ENCODE measurements at regions not wholly inside any gene's neighbourhood (a gene's known extent, or its start where the extent isn't known, plus 50 kb on each side); places are given as distances from the start of the nearest gene placed in this dataset.

DNA sequence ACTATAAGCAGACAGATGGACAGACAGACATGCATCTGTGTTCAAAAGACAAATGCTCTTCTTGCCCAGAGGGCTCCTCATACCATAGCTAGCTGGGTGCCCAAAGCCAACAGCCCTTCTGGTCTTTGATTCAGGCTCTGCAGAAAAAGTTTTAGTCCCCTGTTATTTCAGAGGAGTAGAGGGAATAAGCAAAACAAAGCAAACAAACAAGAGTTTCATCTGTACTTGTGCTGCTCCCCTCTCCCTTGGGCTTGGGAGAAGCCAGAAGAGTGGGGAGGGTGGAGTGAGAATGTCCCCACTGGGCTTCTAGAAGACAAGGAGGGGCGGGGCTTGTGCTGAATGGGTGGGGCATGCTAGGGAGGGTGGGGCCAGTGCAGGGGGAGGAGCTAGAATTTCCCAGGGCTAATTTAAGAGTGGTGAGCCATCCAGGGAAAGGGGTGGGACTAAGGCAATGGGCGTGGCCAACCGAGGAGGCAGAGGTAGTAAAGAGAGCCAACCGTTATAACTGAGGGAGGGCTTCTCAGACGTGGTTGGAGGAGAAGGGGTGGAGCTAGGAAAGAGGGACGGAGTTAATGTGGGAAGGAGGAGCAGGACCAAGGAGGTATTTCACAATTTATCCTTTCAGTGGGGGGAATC lies 101.2 kb upstream of the MGMT start:
- DNase-seq (ENCODE audit: low read depth, low spot score): no peak
- TF ChIP-seq, protein P1, sequence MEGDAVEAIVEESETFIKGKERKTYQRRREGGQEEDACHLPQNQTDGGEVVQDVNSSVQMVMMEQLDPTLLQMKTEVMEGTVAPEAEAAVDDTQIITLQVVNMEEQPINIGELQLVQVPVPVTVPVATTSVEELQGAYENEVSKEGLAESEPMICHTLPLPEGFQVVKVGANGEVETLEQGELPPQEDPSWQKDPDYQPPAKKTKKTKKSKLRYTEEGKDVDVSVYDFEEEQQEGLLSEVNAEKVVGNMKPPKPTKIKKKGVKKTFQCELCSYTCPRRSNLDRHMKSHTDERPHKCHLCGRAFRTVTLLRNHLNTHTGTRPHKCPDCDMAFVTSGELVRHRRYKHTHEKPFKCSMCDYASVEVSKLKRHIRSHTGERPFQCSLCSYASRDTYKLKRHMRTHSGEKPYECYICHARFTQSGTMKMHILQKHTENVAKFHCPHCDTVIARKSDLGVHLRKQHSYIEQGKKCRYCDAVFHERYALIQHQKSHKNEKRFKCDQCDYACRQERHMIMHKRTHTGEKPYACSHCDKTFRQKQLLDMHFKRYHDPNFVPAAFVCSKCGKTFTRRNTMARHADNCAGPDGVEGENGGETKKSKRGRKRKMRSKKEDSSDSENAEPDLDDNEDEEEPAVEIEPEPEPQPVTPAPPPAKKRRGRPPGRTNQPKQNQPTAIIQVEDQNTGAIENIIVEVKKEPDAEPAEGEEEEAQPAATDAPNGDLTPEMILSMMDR (IDR thresholded peaks at IDR 0.05; ENCODE audit: low read depth, low read length): no peak
- Histone ChIP-seq H3K27ac (ENCODE audit: low read depth, low read length) (no peak overlapping the region), H3K4me3 (ENCODE audit: low read depth, low read length) (no peak overlapping the region), H3K27me3 (ENCODE audit: control insufficient read depth, insufficient read depth, low read length) (no peaks in the 10 kb centered on the region), H3K9me3 (ENCODE audit: control insufficient read depth, insufficient read depth, low read length) (peaks cover 43% of the 10 kb centered on the region)
- ChIA-PET POLR2A (no interaction called here), CTCF (no interaction called here)

DNA sequence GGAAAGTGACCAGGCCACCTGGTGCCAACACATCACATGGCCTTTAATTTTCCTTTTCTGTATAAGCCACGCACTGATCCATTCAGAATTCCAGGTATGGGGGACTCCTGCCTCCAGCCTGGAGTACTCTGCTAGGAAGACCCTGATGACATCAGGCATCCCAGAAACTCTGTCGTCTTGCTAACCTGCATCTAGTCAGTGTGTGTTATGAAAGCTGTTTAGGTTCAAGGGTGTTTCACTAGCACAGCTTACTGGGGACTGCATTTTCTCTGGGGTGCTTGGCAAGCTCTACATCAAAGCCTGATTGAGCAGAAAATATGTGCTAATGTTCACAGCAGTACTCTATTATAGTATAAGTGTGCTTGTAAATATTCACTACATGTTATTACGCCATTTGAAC lies 100.6 kb upstream of the MGMT start:
- POLR2A ChIA-PET: no interaction called here

DNA sequence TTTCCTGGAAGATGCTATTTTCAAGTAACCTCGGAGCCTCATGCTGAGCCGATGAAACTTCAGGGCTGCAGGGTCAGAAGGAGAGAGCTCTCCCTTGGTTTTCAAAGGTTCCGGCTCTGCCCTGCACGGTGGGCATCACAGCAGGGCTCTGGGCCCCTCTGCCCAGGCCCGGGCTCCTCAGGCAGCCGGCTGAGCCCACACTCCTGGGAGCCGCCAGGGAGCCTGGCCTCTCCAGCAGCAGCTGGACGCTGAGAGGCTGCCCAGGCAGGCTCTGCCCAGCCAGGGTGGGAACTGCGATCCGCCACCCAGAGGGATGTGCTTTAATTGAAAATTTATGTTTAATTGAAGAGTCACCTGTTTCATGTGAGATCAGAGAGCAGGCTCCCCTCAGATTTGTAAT lies 97.5 kb upstream of the MGMT start:
- ChIA-PET CTCF (no interaction called here), POLR2A (no interaction called here)
- DNase-seq (ENCODE audit: low read depth, low spot score): no peak
- H3K27me3 ChIP-seq (ENCODE audit: control insufficient read depth, insufficient read depth, low read length): no peaks in the 10 kb centered on the region
- H3K27ac ChIP-seq (ENCODE audit: low read depth, low read length): no peak overlapping the region
- peaks cover 33% of the 10 kb centered on the region for H3K9me3 ChIP-seq (ENCODE audit: control insufficient read depth, insufficient read depth, low read length)
- no peak overlapping the region for H3K4me3 ChIP-seq (ENCODE audit: low read depth, low read length)
- TF ChIP-seq, protein P1 (IDR thresholded peaks at IDR 0.05; ENCODE audit: low read depth, low read length): no peak

More for the DNA sequence above, 100.6 kb upstream of the MGMT start:
- no peak for DNase-seq (ENCODE audit: low read depth, low spot score)
- no peak overlapping the region for H3K4me3 ChIP-seq (ENCODE audit: low read depth, low read length)
- no peaks in the 10 kb centered on the region for H3K27me3 ChIP-seq (ENCODE audit: control insufficient read depth, insufficient read depth, low read length)
- H3K27ac ChIP-seq (ENCODE audit: low read depth, low read length): no peak overlapping the region
- peaks cover 38% of the 10 kb centered on the region for H3K9me3 ChIP-seq (ENCODE audit: control insufficient read depth, insufficient read depth, low read length)
- TF ChIP-seq, protein P1 (IDR thresholded peaks at IDR 0.05; ENCODE audit: low read depth, low read length): no peak
- CTCF ChIA-PET: no interaction called here

DNA sequence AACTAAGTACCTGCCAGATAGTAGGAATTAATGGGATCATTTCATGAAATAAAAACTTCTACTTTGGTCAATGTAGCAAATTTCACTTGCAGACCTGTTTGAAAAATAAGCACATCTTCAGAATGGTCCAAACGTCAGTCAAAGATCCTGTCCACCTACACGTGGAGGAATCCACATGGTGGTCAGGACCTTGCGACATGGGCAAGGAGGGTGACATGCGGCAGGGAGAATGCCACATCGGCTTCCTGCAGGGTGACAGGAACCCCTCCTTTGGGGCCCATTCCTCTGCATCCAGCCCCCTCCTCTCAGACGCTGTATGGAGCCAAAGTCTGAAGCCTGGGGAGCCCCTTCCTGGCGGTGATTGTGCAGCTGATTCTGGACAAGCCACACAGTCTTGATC lies 95.5 kb upstream of the MGMT start:
- CTCF ChIA-PET: no interaction called here
- POLR2A ChIA-PET: no interaction called here
- TF ChIP-seq, protein P1 (IDR thresholded peaks at IDR 0.05; ENCODE audit: low read depth, low read length): no peak
- Histone ChIP-seq H3K9me3 (ENCODE audit: control insufficient read depth, insufficient read depth, low read length) (peaks cover 35% of the 10 kb centered on the region), H3K27me3 (ENCODE audit: control insufficient read depth, insufficient read depth, low read length) (no peaks in the 10 kb centered on the region), H3K27ac (ENCODE audit: low read depth, low read length) (no peak overlapping the region), H3K4me3 (ENCODE audit: low read depth, low read length) (no peak overlapping the region)
- no peak for DNase-seq (ENCODE audit: low read depth, low spot score)

DNA sequence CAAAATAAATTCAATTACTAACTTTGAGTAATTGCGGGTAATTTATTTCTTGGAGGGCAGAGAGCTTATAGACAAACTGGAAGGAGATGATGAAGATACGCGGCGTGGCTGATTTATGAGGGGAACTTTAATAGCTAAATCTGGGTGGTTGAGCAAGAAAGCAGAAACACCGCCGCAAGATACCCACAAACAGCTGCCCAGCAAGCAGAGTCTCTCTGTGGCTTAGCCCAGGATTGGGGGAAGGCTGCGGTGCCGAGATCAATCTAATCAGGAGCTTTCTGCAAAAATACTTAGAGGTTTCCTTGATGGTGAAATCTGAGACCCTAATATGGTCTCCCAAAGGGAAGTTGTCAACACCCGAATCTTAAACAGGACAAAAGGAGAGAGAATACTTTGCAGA lies 94.9 kb upstream of the MGMT start:
- ChIA-PET CTCF (no interaction called here), POLR2A (no interaction called here)
- Histone ChIP-seq H3K4me3 (ENCODE audit: low read depth, low read length) (no peak overlapping the region), H3K27ac (ENCODE audit: low read depth, low read length) (no peak overlapping the region), H3K9me3 (ENCODE audit: control insufficient read depth, insufficient read depth, low read length) (peaks cover 41% of the 10 kb centered on the region), H3K27me3 (ENCODE audit: control insufficient read depth, insufficient read depth, low read length) (no peaks in the 10 kb centered on the region)
- DNase-seq (ENCODE audit: low read depth, low spot score): no peak
- TF ChIP-seq, protein P1 (IDR thresholded peaks at IDR 0.05; ENCODE audit: low read depth, low read length): no peak
